Epithelial cell of esophagus (primary cell): ENCODE measurements at regions not wholly inside any gene's neighbourhood (a gene's known extent, or its start where the extent isn't known, plus 50 kb on each side); places are given as distances from the start of the nearest gene placed in this dataset.
"Not testable (repeated sequence)": the region's sequence is repeated elsewhere in the genome, so short reads cannot be mapped to it uniquely, and the experiment has no call there.

Source experiments
- DNase-seq: peaks from one replicate; pipeline ENCODE4 v3.0.0; 2010; ENCODE audit warnings: low read depth
- H3K4me3 ChIP-seq: 2 replicates; pipeline ENCODE4 v1.5.1; 2011; ENCODE audit warnings: mild to moderate bottlenecking, low read length, control low read depth
- TF ChIP-seq, protein P1 (sequence below): IDR thresholded peaks from 2 replicates; pipeline ENCODE4 v1.5.1; 2011; ENCODE audit warnings: low read depth, mild to moderate bottlenecking, low read length, control low read depth, inconsistent platforms; ENCODE audit not compliant: insufficient read depth; ENCODE audit errors: missing control alignments

DNA sequence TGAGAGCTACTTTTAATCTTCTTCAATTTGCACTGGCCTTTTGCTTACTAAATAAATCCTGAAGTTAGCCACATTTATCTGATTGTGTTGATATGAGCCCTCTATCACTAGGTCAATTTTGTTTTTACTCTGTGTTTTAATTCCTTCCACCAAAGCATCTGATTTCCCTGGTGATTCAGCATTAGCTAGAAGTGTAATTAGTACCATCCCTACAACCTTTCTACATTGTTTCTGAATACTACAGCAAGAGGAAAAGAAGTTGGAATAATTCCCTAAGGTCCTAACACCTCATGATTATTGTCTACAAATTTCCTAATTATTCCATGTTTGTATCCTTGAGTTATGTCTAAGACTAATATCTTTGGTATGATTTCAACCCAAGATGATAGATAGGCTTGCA is 1093.6 kb downstream of the SUCLG1 start:
- DNase-seq: no peak
- no peak overlapping the region for H3K4me3 ChIP-seq
- TF ChIP-seq, protein P1, sequence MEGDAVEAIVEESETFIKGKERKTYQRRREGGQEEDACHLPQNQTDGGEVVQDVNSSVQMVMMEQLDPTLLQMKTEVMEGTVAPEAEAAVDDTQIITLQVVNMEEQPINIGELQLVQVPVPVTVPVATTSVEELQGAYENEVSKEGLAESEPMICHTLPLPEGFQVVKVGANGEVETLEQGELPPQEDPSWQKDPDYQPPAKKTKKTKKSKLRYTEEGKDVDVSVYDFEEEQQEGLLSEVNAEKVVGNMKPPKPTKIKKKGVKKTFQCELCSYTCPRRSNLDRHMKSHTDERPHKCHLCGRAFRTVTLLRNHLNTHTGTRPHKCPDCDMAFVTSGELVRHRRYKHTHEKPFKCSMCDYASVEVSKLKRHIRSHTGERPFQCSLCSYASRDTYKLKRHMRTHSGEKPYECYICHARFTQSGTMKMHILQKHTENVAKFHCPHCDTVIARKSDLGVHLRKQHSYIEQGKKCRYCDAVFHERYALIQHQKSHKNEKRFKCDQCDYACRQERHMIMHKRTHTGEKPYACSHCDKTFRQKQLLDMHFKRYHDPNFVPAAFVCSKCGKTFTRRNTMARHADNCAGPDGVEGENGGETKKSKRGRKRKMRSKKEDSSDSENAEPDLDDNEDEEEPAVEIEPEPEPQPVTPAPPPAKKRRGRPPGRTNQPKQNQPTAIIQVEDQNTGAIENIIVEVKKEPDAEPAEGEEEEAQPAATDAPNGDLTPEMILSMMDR: no peak

- TF ChIP-seq, protein P1: no peak
- no peak for DNase-seq
- H3K4me3 ChIP-seq: no peak overlapping the region
Observed at GRCh38 chr2:83364264-83364663, 1094.8 kb downstream of the SUCLG1 start.

DNA sequence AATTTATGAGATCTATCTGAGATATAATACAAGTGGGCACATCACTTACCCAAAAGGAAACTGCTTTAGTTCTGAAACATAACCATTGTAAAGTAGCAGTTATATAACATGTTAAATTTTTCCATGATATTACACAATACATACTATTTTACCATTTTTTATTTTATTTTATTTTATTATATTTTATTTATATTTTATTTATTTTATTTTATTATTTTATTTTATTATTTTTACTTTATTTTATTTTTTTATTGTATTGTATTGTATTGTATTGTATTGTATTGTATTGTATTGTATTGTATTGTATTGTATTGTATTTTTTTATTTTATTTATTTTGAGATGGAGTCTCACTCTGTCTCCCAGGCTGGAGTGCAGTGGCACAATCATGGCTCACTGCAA is 1095.9 kb downstream of the SUCLG1 start:
- not testable (repeated sequence) for H3K4me3 ChIP-seq, DNase-seq

- H3K4me3 ChIP-seq: no peak overlapping the region
- no peak for DNase-seq
- TF ChIP-seq, protein P1: no peak
Observed at GRCh38 chr2:83359336-83359735, 1099.7 kb downstream of the SUCLG1 start.

- no peak overlapping the region for H3K4me3 ChIP-seq
- TF ChIP-seq, protein P1: no peak
- DNase-seq: no peak
Observed at GRCh38 chr2:83342860-83343329, 1116.2 kb downstream of the SUCLG1 start.

- H3K4me3 ChIP-seq: no peak overlapping the region
- TF ChIP-seq, protein P1: no peak
- no peak for DNase-seq
Observed at GRCh38 chr2:83340424-83340823, 1118.7 kb downstream of the SUCLG1 start.

DNA sequence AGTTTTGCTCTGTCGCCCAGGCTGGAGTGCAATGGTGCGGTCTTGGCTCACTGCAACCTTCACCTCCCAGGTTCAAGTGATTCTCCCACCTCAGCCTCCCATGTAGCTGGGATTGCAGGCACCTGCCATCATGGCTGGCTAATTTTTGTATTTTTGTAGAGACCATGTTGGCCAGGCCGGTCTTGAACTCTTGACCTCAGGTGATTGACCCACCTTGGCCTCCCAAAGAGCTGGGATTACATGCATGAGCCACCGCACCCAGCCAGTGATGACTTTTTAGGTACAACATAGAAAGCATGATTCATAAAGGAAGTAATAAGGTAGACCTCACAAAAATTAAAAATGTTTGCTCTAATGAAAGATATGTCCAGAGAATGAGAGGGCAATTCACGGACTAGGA is 1119.1 kb downstream of the SUCLG1 start:
- H3K4me3 ChIP-seq, DNase-seq: not testable (repeated sequence)

GRCh38 chr2:83331810-83332209 is 1127.3 kb downstream of the SUCLG1 start:
- no peak overlapping the region for H3K4me3 ChIP-seq
- TF ChIP-seq, protein P1: no peak
- DNase-seq: no peak
